ENCODE measurements at regions not wholly inside any gene's neighbourhood (a gene's known extent, or its start where the extent isn't known, plus 50 kb on each side); places are given as distances from the start of the nearest gene placed in this dataset.

DNA sequence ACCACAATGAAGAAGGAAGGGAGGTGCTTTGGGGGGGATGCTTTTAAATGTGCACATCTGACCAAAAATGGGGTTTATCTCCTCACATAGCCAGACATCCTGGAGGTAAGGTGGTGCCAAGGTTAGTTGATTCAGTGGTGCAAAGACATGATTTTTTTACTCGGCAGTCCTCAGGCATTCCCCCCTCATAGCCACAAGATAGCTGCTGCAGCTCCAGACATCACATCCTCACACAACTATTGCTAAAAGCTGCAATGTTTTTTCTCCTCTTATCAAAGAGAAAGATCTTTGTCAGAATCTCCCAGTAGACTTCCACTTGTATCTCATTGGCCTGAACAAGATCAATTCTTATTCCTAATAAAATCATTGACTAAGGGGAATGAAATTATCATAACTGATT, 141.3 kb upstream of the ZNF438 start:
- no peak overlapping the region for H3K4me3 ChIP-seq (ENCODE audit: low read depth, low read length)
- no peaks in the 10 kb centered on the region for H3K4me1 ChIP-seq (ENCODE audit: control insufficient read depth, insufficient read depth, low read length)
- H3K36me3 ChIP-seq (ENCODE audit: control insufficient read depth, insufficient read depth, low read length): no peaks in the 10 kb centered on the region
- no peak overlapping the region for H3K9ac ChIP-seq (ENCODE audit: low read depth, low read length)
- H3K27me3 ChIP-seq (ENCODE audit: control insufficient read depth, insufficient read depth, low read length): no peaks in the 10 kb centered on the region
- H3K9me3 ChIP-seq (ENCODE audit: control insufficient read depth, insufficient read depth, low read length): no peaks in the 10 kb centered on the region

DNA sequence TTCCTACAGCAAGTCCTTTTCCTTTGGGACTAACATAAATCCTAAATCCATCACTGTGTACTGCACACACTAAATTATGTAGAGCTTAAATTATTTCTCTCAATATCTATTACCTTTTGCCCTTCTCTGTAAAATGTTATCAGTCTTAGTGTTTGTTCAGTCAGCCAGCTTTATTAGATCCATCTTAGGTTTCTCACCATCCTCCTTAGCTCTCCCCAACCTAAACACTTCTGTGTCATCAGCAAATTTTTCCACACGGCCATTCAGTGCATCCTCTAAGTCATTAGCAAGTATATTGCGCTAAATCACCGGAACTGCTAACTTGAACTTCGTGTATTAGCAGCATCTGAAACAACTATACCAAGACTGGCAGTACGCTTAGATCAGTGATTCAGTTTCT, 142.1 kb upstream of the ZNF438 start:
- Histone ChIP-seq H3K27me3 (ENCODE audit: control insufficient read depth, insufficient read depth, low read length) (no peaks in the 10 kb centered on the region), H3K4me3 (ENCODE audit: low read depth, low read length) (no peak overlapping the region), H3K4me1 (ENCODE audit: control insufficient read depth, insufficient read depth, low read length) (no peaks in the 10 kb centered on the region), H3K36me3 (ENCODE audit: control insufficient read depth, insufficient read depth, low read length) (no peaks in the 10 kb centered on the region), H3K9me3 (ENCODE audit: control insufficient read depth, insufficient read depth, low read length) (no peaks in the 10 kb centered on the region), H3K9ac (ENCODE audit: low read depth, low read length) (no peak overlapping the region)

DNA sequence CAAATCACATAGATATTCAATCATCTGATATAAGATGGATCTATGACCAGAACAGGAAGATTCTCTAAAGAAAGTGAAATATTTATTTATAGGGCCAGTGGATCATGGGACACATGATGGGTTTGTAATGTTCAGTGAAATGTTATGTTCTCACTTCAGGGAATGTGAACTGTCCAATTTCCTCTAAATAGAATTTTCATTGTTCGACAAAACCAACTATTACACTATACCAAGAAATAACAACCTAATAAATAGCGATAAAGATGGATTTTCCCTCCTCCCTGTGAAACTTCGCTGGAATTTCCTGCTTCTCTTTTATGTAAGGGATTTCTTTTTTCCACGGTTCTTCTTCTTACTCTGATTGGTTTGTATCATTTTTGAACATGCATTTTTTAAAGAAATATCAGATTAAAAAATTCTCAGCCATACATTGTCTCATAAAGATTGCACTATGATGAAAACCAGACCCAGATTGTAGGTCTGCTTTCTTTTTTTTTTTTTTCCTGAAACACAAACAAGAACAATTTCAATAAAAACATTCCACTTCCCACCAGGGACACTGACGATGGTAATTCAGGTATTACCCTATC, 139.8 kb upstream of the ZEB1 start:
- no peaks in the 10 kb centered on the region for H3K4me1 ChIP-seq (ENCODE audit: control insufficient read depth, insufficient read depth, low read length)
- no peaks in the 10 kb centered on the region for H3K36me3 ChIP-seq (ENCODE audit: control insufficient read depth, insufficient read depth, low read length)
- H3K27me3 ChIP-seq (ENCODE audit: control insufficient read depth, insufficient read depth, low read length): no peaks in the 10 kb centered on the region
- H3K4me3 ChIP-seq (ENCODE audit: low read depth, low read length): no peak overlapping the region
- H3K9ac ChIP-seq (ENCODE audit: low read depth, low read length): no peak overlapping the region
- no peaks in the 10 kb centered on the region for H3K9me3 ChIP-seq (ENCODE audit: control insufficient read depth, insufficient read depth, low read length)

DNA sequence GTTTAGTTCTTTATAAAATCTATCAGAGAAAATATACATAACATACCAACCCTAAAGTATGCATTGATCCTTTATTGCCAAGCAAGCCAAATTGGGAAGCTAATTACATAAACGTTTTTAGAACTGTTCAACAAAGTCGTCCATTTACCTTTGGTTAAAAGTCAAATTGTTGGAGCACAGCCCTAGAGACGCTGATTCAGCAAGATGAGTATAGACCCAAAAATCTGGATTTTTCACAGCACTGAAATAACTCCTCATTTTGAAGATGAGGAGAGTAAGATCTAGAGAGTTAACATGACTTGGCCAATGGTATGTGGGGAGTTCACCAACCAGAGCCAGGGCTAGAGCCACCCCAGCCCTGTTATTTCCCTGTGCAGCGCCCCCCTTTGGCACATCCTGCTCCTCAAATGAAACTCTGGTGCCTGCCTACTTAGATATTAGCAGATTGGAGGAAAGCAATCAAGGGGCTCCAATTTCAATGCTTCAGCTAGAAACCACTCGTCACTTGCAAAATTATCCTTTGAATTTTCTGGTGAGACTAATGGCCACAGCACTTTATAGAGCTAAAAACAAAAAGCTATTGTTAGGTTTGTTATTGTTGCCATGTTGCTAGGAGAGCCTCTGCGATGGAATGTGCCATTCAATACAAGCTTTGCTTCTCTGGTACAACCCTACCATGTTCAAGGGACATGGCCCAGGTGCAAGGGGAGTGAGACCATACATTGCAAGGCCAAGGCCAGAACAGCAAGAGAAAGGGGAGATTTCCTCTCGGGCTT, 132.6 kb upstream of the ZEB1 start:
- Histone ChIP-seq H3K27me3 (ENCODE audit: control insufficient read depth, insufficient read depth, low read length) (no peaks in the 10 kb centered on the region), H3K4me1 (ENCODE audit: control insufficient read depth, insufficient read depth, low read length) (no peaks in the 10 kb centered on the region), H3K36me3 (ENCODE audit: control insufficient read depth, insufficient read depth, low read length) (no peaks in the 10 kb centered on the region), H3K4me3 (ENCODE audit: low read depth, low read length) (no peak overlapping the region), H3K9me3 (ENCODE audit: control insufficient read depth, insufficient read depth, low read length) (no peaks in the 10 kb centered on the region), H3K9ac (ENCODE audit: low read depth, low read length) (no peak overlapping the region)

DNA sequence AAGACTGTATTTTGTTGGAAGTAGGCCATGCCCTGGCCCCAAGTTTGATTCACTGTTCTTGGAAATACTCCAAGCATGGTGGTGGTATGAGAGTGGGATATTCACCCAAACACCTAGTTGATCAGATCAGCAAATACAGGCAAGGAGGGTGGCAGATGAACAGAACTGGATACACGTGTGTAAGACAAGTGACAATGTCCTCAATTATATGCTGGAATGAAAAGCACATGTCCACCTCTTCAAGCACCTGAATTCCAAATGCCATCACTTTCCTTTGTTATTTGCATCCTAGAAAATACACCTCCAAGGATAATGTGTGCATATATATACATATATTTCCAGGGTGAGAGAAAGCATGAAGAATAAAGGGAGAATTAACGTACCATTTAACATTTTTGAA, 131.8 kb upstream of the ZEB1 start:
- Histone ChIP-seq H3K4me1 (ENCODE audit: control insufficient read depth, insufficient read depth, low read length) (no peaks in the 10 kb centered on the region), H3K9me3 (ENCODE audit: control insufficient read depth, insufficient read depth, low read length) (no peaks in the 10 kb centered on the region), H3K27me3 (ENCODE audit: control insufficient read depth, insufficient read depth, low read length) (no peaks in the 10 kb centered on the region), H3K4me3 (ENCODE audit: low read depth, low read length) (no peak overlapping the region), H3K36me3 (ENCODE audit: control insufficient read depth, insufficient read depth, low read length) (no peaks in the 10 kb centered on the region), H3K9ac (ENCODE audit: low read depth, low read length) (no peak overlapping the region)

DNA sequence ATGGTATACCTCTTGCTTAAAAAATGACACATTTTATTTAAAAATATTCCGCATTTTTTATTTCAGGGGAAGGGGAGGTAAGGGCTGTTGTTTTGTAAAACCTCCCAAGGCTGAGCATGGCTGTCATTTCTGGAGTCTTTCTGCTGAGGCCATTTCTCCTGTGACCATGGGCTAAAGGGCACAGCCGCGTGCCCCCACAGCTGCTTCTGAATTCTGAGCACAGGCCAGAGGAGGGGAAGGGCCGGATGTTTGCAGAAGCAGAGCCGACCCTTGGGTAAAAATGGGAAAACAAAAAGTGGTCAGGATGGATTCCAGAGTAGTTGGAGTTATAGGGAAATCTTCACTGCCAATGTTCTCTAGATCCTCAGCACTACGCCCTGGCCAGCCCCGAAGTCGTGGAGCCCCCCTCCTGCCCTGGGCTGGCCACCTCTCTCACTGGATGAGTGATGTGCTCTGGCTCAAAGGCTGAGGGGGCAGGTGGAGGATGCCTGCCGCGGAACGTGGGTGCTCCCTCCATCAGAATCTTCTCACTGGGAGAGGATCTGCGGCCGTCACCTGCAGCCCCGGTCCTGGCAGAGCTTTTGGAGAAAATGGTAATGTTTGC, 131.3 kb upstream of the ZEB1 start:
- Histone ChIP-seq H3K9ac (ENCODE audit: low read depth, low read length) (no peak overlapping the region), H3K4me1 (ENCODE audit: control insufficient read depth, insufficient read depth, low read length) (no peaks in the 10 kb centered on the region), H3K4me3 (ENCODE audit: low read depth, low read length) (no peak overlapping the region), H3K9me3 (ENCODE audit: control insufficient read depth, insufficient read depth, low read length) (no peaks in the 10 kb centered on the region), H3K36me3 (ENCODE audit: control insufficient read depth, insufficient read depth, low read length) (no peaks in the 10 kb centered on the region), H3K27me3 (ENCODE audit: control insufficient read depth, insufficient read depth, low read length) (no peaks in the 10 kb centered on the region)

DNA sequence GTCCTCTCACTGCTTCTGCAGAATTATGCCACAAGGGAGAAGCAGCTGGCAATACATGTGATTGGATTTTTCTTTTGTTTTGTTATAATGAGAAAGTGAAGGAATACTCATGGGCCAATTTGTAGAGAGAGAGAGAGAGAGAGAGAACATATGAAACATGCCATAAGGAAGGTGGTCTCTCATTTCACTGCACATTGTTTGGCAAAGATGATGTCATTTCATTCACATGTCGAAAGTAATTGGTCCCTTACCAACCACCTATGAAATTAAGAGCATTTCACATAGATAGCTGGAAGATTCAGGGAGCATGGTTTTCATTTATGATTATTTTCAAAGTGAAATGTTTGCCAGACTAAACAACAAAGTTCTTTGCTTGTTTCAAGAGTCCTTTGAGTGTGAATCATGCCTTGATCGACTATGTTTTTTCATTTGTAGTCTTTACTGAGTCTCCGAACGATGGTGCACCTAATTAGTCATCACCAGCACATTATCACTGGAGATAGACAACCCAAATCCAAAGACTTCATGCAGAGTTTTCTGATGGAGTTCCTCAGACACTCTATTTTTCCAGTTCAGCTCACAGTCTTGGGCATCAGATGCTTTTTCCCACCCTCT, 130.1 kb upstream of the ZEB1 start:
- H3K9me3 ChIP-seq (ENCODE audit: control insufficient read depth, insufficient read depth, low read length): no peaks in the 10 kb centered on the region
- no peak overlapping the region for H3K4me3 ChIP-seq (ENCODE audit: low read depth, low read length)
- no peaks in the 10 kb centered on the region for H3K4me1 ChIP-seq (ENCODE audit: control insufficient read depth, insufficient read depth, low read length)
- H3K36me3 ChIP-seq (ENCODE audit: control insufficient read depth, insufficient read depth, low read length): no peaks in the 10 kb centered on the region
- H3K27me3 ChIP-seq (ENCODE audit: control insufficient read depth, insufficient read depth, low read length): no peaks in the 10 kb centered on the region
- H3K9ac ChIP-seq (ENCODE audit: low read depth, low read length): no peak overlapping the region

DNA sequence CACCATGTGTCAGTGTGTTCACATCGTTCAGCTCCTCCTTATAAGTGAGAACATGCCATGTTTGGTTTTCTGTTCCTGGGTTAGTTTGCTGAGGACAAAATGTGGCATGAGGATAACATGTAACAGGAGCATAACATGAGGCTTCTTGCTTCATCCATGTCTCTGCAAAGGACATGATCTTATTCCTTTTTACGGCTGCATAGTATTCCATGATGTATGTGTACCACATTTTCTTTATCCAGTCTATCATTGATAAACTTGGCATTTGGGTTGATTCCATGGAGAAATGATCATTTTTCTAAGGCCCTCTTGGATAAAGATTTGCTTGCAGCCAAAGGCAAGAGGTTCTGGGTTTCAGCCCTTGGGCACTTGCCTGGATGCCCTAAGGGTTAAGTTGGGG, 128.5 kb upstream of the ZEB1 start:
- no peak overlapping the region for H3K9ac ChIP-seq (ENCODE audit: low read depth, low read length)
- no peaks in the 10 kb centered on the region for H3K36me3 ChIP-seq (ENCODE audit: control insufficient read depth, insufficient read depth, low read length)
- no peaks in the 10 kb centered on the region for H3K27me3 ChIP-seq (ENCODE audit: control insufficient read depth, insufficient read depth, low read length)

DNA sequence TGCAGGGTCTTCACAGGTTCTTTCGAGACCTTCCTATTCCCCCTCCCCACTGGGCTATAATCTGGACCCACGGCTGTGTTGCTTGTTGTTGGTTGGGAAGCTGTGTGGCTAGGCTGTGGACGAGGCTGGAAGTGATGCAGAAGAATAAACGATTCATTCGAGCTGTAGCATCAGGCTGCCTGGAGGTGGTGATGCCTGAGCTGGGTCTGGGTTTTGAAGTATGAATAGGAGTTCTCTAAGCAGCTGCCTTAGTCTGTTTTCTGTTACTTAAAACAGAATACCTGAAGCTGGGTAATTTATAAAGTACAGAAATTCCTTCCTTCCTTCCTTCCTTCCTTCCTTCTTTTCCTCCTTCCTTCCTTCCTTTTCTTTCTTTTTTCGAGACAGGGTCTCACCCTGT, 126.5 kb upstream of the ZEB1 start:
- Histone ChIP-seq H3K9ac (ENCODE audit: low read depth, low read length) (no peak overlapping the region), H3K27me3 (ENCODE audit: control insufficient read depth, insufficient read depth, low read length) (no peaks in the 10 kb centered on the region)

More for the DNA sequence above, 128.5 kb upstream of the ZEB1 start:
- Histone ChIP-seq H3K4me1 (ENCODE audit: control insufficient read depth, insufficient read depth, low read length) (no peaks in the 10 kb centered on the region), H3K9me3 (ENCODE audit: control insufficient read depth, insufficient read depth, low read length) (no peaks in the 10 kb centered on the region), H3K4me3 (ENCODE audit: low read depth, low read length) (no peak overlapping the region)

DNA sequence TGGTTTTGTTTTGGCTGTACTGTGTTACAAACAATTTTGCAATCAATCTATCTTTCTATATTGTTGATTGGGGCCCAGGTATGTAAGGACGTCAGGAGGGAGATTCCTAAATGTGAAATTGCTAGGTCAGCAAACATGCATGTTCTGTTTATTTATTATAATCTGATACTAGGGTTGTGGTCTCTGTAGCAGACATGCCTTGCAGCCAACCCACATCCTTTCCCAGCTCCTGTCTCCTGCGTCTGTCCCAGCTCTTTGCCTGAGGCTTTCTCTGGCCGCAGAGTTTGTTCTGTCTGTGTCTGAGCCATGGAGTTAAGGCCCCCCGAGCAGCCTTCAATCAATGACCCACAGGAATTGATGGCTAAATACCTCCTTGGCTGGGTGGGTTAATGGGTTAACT, 124.0 kb upstream of the ZEB1 start:
- Histone ChIP-seq H3K9ac (ENCODE audit: low read depth, low read length) (no peak overlapping the region), H3K27me3 (ENCODE audit: control insufficient read depth, insufficient read depth, low read length) (no peaks in the 10 kb centered on the region), H3K36me3 (ENCODE audit: control insufficient read depth, insufficient read depth, low read length) (no peaks in the 10 kb centered on the region), H3K9me3 (ENCODE audit: control insufficient read depth, insufficient read depth, low read length) (no peaks in the 10 kb centered on the region), H3K4me1 (ENCODE audit: control insufficient read depth, insufficient read depth, low read length) (no peaks in the 10 kb centered on the region), H3K4me3 (ENCODE audit: low read depth, low read length) (no peak overlapping the region)

More for the DNA sequence above, 126.5 kb upstream of the ZEB1 start:
- Histone ChIP-seq H3K4me3 (ENCODE audit: low read depth, low read length) (no peak overlapping the region), H3K36me3 (ENCODE audit: control insufficient read depth, insufficient read depth, low read length) (no peaks in the 10 kb centered on the region), H3K9me3 (ENCODE audit: control insufficient read depth, insufficient read depth, low read length) (no peaks in the 10 kb centered on the region), H3K4me1 (ENCODE audit: control insufficient read depth, insufficient read depth, low read length) (no peaks in the 10 kb centered on the region)

DNA sequence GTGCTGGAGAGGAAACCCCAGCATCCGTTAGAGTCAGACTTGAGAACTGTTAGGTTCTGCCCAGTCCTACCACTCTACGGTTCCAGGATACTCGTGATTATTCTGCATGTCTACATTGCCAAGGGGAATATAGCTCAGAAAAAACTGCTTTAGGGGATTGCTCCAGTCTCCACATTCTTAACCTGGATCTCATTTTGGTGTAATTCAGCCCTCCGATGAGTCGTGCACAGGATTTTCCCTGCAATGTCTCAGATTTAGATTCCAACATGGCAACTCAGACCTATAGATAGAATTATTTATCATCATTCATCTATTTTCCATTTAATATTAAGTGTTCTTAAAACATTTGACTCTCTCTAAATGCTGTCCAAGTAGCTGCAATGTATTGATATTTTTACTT, 121.1 kb upstream of the ZEB1 start:
- Histone ChIP-seq H3K36me3 (ENCODE audit: control insufficient read depth, insufficient read depth, low read length) (no peaks in the 10 kb centered on the region), H3K9ac (ENCODE audit: low read depth, low read length) (no peak overlapping the region)

DNA sequence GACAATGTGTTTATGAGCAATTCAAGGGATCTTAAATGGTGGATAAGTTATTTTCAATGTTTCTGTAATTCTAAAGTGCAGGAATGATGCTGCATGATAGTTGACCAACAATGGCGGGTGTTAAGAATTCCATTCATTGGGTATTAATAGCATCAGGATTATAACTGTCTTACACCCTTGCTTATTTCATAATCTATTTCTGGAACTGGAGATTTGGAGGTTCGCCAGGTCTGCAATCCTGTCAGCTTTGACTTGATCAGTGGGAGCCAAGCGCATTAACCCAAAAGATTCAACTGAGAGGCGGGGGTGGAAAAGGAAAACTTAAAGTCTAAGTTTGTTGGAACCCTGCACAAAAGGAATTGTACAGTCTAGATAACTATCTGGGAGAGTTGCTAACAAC, 114.9 kb upstream of the ZEB1 start:
- Histone ChIP-seq H3K4me3 (ENCODE audit: low read depth, low read length) (no peak overlapping the region), H3K4me1 (ENCODE audit: control insufficient read depth, insufficient read depth, low read length) (no peaks in the 10 kb centered on the region), H3K27me3 (ENCODE audit: control insufficient read depth, insufficient read depth, low read length) (no peaks in the 10 kb centered on the region), H3K36me3 (ENCODE audit: control insufficient read depth, insufficient read depth, low read length) (no peaks in the 10 kb centered on the region), H3K9ac (ENCODE audit: low read depth, low read length) (no peak overlapping the region), H3K9me3 (ENCODE audit: control insufficient read depth, insufficient read depth, low read length) (no peaks in the 10 kb centered on the region)

More for the DNA sequence above, 121.1 kb upstream of the ZEB1 start:
- H3K9me3 ChIP-seq (ENCODE audit: control insufficient read depth, insufficient read depth, low read length): no peaks in the 10 kb centered on the region
- no peaks in the 10 kb centered on the region for H3K4me1 ChIP-seq (ENCODE audit: control insufficient read depth, insufficient read depth, low read length)
- H3K4me3 ChIP-seq (ENCODE audit: low read depth, low read length): no peak overlapping the region
- no peaks in the 10 kb centered on the region for H3K27me3 ChIP-seq (ENCODE audit: control insufficient read depth, insufficient read depth, low read length)

All from iPS-15b (cell line).